ENCODE measurements at regions not wholly inside any gene's neighbourhood (a gene's known extent, or its start where the extent isn't known, plus 50 kb on each side); places are given as distances from the start of the nearest gene placed in this dataset.

- DNase-seq (ENCODE audit: low read depth): no peak
These were observed 54.0 kb upstream of the GTF3A start for GRCh38 chr13:27370305-27370872.

GRCh38 chr13:27371932-27372331, 52.5 kb upstream of the GTF3A start:
- no peak for DNase-seq (ENCODE audit: low read depth)

- DNase-seq (ENCODE audit: low read depth): no peak
These were observed 51.5 kb upstream of the GTF3A start for GRCh38 chr13:27372896-27373295.

- no peak for DNase-seq (ENCODE audit: low read depth)
These were observed 50.2 kb upstream of the GTF3A start for GRCh38 chr13:27374126-27374613.
